ENCODE measurements at regions not wholly inside any gene's neighbourhood (a gene's known extent, or its start where the extent isn't known, plus 50 kb on each side); places are given as distances from the start of the nearest gene placed in this dataset.

DNA sequence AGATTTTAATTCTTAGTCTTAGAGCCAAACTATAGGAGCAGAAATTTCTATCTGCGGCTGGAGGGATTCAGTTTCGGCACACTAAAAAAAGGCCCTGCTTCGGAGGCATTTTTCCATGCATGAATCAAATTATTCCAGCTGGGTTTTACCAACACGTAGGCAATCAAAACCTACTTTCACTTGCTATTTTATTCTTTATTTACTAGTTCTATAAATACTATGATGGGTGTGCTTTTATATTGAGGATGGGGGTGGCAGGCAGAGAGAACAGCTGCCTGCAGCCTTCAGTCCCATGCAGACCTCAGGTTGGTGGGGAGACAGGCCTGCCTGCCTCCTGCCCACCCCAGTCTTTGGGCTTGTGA lies 609.8 kb downstream of the BCOR start:
- TF ChIP-seq POLR2A (IDR thresholded peaks at IDR 0.05) (no peak), CTCF (IDR thresholded peaks at IDR 0.05) (no peak), EP300 (IDR thresholded peaks at IDR 0.05; ENCODE audit: low read depth) (no peak), POLR2AphosphoS5 (IDR thresholded peaks at IDR 0.05) (no peak)

Data from transverse colon (tissue), 4 donors.